GM19238 (cell line): ENCODE measurements at regions not wholly inside any gene's neighbourhood (a gene's known extent, or its start where the extent isn't known, plus 50 kb on each side); places are given as distances from the start of the nearest gene placed in this dataset.

Source experiments
- DNase-seq: peaks from one replicate; pipeline ENCODE4 v3.0.0; 2011; ENCODE audit warnings: low spot score; ENCODE audit not compliant: insufficient read length

- DNase-seq, result no peak
These were observed 735.2 kb downstream of the GALR1 start for GRCh38 chr18:77984833-77985232.

- DNase-seq, result no peak
These were observed 736.1 kb downstream of the GALR1 start for GRCh38 chr18:77985526-77986281.

- DNase-seq, result no peak
These were observed 740.5 kb downstream of the GALR1 start for GRCh38 chr18:77990131-77990530.

GRCh38 chr18:77990901-77991300 lies 741.3 kb downstream of the GALR1 start:
- no peak for DNase-seq

GRCh38 chr18:77992057-77992456 lies 742.4 kb downstream of the GALR1 start:
- DNase-seq, result no peak

- DNase-seq, result no peak
These were observed 743.7 kb downstream of the GALR1 start for GRCh38 chr18:77993188-77993981.

GRCh38 chr18:77995593-77995992 lies 745.9 kb downstream of the GALR1 start:
- DNase-seq, result no peak

- DNase-seq, result no peak
These were observed 747.1 kb downstream of the GALR1 start for GRCh38 chr18:77996737-77997136.

- no peak for DNase-seq
These were observed 752.2 kb downstream of the GALR1 start for GRCh38 chr18:78001811-78002210.

GRCh38 chr18:78006006-78006773 lies 756.5 kb downstream of the GALR1 start:
- DNase-seq, result no peak

- no peak for DNase-seq
These were observed 757.2 kb downstream of the GALR1 start for GRCh38 chr18:78006774-78007260.

- DNase-seq, result no peak
These were observed 760.7 kb downstream of the GALR1 start for GRCh38 chr18:78010363-78010762.

GRCh38 chr18:78017869-78018268 lies 768.2 kb downstream of the GALR1 start:
- DNase-seq, result no peak

- DNase-seq, result no peak
These were observed 771.5 kb downstream of the GALR1 start for GRCh38 chr18:78021196-78021595.

- no peak for DNase-seq
These were observed 781.9 kb downstream of the GALR1 start for GRCh38 chr18:78031589-78031988.

- DNase-seq, result no peak
These were observed 782.3 kb downstream of the GALR1 start for GRCh38 chr18:78031991-78032390.

GRCh38 chr18:78032574-78032973 lies 782.9 kb downstream of the GALR1 start:
- DNase-seq, result no peak

- DNase-seq, result no peak
These were observed 785.1 kb downstream of the GALR1 start for GRCh38 chr18:78034755-78035154.

- DNase-seq, result no peak
These were observed 791.6 kb downstream of the GALR1 start for GRCh38 chr18:78041218-78041617.

GRCh38 chr18:78046631-78047030 lies 797.0 kb downstream of the GALR1 start:
- no peak for DNase-seq

- no peak for DNase-seq
These were observed 799.6 kb downstream of the GALR1 start for GRCh38 chr18:78049281-78049680.

- DNase-seq, result no peak
These were observed 805.2 kb downstream of the GALR1 start for GRCh38 chr18:78054801-78055200.
